ENCODE measurements at regions not wholly inside any gene's neighbourhood (a gene's known extent, or its start where the extent isn't known, plus 50 kb on each side); places are given as distances from the start of the nearest gene placed in this dataset.

DNA sequence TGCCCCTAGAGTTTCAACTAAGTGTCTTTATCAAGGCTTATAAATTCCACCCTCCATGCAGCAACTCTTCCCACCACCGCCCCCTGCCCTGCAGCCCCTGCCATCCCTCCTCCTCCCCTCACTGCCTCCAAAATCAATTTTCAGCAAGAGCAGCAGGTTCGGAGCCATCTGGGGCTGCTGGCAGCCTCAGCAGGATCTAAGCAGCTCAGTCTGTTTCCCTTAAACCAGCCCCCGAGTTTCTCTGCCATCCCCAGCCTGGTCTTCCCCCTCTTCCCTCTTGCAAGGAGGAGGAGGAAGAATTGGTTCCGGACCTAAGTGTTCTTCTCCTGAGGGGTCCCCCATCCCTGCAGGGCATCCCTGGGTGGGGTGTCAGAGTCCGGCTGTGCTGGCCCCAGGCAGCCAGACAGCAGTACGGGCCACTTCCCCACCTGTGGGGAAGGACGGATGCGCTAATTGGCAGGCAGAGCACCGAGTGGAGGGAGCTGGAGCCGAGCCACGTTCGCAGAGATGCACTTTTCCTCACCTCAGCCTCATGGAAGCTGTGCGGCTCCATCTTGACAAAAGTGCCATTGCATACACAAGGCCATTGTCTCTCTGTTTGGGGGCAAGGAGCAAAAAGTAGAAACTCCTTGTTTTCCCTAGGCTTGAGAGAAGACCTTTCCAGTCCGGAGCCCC, 189.3 kb downstream of the KCNA5 start:
- DNase-seq = no peak

DNA sequence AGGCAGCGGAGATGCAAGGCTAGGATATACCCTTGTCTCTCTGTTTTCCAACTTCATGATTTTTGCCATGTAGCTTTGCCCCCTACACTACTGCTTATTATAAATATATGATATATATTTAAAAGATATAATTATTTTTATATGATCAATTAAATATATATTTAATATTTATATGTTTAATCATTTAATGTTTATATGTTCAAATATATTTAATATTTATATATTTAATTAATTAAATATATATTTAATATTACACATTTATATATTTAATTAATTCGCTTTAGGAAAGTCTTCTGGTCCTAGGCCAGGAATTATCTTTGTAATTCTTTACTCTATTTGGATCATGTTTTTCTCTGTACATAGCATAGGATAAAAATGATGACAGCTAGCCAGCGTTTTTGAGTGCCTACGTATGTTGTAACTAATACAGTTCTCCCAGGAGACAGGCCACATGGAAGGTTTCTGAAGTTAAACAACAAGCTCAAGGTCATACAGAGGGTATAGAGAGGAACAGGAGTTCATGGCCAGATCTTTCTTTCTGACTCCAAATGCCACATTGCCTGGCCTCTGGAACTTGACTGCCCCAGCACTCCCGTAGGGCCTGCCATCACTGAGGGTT, 192.5 kb downstream of the KCNA5 start:
- no peak for DNase-seq

DNA sequence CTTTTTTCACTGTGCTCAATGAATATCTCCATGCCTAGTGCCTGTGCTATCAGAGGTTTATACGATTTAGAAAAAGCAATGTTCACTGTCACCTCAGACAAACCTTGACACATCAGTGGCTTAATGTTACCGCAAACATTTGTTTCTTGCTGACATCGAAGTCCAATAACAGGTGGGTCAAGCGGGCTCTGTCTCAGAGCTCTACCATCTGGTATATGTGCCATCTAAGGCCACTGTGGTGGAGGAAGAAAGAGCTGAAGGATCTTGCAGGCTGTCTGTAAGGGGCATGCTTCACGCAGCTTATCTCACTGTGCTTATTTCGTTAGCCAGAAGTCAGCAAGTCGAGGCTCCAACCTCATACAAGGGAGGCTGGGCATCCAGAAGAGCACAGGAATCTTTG, 189.5 kb upstream of the NTF3 start:
- DNase-seq = no peak

DNA sequence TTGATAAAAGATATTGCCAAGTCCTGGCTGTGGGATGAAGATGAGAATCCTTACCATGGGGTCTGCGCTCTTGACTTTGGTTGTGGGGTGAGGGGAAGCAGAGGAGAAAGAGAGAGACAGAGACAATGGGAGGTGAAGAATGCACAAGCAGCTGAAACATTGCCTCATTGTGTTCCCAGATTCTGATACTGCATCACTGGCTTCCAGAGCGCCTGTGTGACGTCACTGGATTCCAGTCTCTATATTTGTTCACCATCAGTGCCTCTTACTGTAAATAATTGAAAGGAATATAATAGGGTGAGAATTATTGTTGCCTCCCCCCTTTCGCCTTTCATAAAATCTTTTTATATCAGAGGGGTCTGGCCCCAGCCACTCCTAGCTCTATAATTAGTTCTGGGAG, 188.9 kb upstream of the NTF3 start:
- no peak for DNase-seq

- DNase-seq = no peak
These were observed 187.4 kb upstream of the NTF3 start for GRCh38 chr12:5244513-5244972.

- DNase-seq = no peak
These were observed 185.7 kb upstream of the NTF3 start for GRCh38 chr12:5246196-5246595.

GRCh38 chr12:5247144-5247543, 184.8 kb upstream of the NTF3 start:
- no peak for DNase-seq

GRCh38 chr12:5248230-5248629, 183.7 kb upstream of the NTF3 start:
- no peak for DNase-seq

DNA sequence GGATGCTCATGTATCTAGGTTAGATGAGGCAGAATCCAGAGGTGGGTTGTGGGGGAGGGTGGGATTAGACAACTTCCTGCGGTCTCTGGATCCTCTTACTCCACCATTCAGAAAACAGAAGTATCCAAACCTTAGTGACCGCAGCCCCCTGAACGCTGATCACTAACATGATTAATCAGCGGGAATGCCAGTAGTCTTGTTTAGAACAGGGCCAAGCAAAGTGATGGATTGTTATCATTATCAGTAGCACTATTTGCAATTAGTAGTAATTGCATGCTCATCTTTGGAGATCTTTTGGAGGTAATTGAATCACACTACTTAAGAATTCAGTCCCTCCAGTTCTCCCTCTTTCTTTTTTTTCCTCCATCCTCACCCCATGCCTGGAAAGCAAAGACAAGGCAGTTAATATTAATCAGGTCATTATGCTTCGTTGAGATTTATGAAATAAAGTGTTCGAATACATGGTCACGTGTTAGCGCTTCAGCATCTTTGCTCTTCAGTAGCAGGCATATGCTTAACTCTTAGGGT, 182.8 kb upstream of the NTF3 start:
- DNase-seq = no peak

DNA sequence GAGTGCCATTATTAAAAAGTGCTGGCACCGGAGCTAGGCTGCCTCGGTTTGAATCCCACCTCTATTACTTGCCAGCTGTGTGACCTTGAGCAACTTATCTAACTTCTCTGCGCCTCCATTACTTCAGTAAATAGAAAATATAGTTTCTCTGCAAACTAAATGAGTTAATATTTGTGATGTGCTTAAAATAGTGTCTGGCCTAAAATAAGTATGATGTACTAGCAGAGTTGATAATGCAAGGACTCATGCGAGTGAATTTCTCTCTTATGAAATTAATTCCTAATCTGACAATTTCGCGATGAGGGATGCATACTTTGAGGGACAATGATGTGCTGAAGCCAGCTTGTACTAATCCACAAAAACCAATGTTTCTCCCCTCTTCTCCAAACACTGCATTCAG, 180.8 kb upstream of the NTF3 start:
- DNase-seq = no peak

GRCh38 chr12:5251786-5252185, 180.1 kb upstream of the NTF3 start:
- DNase-seq = no peak

DNA sequence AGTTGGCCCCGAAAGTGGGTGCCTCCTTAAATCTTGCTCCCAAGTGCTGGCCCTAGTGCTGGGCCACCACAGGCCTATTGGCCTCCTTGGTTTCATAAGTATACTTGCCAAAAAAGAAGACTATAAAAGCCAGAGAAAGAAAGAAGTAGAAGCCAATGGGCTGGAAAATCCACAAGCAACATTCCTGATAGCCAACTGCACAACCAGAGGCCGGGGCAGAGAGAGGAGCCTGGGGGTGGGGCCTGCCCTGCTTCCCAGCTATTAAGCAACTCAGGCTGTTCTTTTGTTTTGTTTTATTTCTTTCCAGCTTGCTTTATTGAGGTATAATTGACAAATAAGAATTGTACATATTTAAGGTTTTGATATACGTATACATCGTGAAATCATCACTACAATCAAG, 177.2 kb upstream of the NTF3 start:
- no peak for DNase-seq

DNA sequence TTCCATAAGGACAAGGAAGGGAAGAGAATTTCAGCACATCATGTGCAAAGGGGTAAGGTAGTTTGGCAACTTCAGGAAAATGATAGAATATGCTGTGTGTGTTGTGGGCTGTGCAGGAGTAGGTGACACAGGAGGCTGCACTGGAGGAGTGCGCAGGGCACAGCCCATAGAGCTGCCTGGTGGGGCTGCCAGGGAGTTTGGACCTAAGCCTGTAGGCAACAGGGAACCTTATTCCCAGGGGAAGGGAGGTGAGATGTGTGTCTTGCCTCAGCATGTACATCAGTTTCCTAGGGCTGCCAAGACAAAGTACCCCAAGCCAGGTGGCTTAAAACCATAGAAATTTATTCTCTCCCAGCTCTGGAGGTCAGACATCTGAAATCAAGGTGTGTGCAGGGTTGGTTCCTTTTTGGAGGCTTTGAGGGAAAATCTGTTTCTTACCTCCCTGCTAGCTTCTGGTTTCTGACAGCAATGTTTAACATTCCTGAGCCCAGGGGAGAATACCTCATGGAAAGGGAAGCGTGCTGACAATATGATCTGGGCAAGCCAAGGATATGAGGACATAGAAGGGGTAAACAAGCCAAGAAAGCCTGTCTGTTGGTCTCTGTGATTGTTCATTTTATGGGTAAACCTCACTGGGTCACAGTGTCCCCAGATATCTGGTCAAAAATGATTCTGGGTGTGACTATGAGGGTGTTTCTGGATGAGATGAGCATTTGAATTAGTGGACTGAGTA, 174.0 kb upstream of the NTF3 start:
- no peak for DNase-seq

GRCh38 chr12:5258498-5258897, 173.4 kb upstream of the NTF3 start:
- DNase-seq = no peak

DNA sequence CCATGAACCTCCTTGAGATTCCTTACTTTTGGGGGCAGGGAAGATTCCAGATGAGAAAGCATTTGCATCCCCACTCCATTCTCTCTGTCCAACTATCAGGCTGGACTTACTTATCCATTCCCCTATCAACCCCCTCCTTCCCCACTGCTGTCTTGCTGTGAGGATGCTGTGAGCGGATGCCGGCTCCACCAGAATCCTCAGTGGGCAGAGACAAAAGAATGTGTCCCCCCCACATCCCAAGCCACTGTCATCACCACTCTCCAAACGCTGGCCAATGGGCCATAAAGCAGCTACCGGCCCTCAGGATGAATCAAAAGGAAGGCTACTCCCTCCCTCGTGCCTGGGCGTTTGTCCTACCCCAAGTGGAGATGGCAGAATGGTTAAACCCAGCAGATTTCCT, 173.0 kb upstream of the NTF3 start:
- DNase-seq = no peak

DNA sequence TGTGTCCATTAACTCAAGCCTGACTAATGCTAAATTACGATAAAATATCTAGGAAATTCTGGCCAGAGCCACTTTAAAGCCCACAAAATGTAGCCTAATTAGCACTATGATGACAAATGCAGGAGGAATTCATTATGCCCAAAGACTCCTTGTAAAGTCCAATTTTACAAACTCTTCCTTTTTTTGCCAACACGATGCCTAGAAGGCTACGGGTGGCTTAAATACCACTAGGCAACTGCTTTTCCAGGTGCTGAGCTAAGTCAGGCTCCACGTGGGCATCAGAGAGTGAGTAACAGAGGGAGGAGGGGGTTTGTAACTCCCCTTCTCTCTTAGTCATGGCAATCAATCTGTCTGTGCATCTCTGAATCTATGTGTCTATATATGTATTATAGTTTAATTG, 172.4 kb upstream of the NTF3 start:
- DNase-seq = no peak

- no peak for DNase-seq
These were observed 171.8 kb upstream of the NTF3 start for GRCh38 chr12:5260086-5260485.

DNA sequence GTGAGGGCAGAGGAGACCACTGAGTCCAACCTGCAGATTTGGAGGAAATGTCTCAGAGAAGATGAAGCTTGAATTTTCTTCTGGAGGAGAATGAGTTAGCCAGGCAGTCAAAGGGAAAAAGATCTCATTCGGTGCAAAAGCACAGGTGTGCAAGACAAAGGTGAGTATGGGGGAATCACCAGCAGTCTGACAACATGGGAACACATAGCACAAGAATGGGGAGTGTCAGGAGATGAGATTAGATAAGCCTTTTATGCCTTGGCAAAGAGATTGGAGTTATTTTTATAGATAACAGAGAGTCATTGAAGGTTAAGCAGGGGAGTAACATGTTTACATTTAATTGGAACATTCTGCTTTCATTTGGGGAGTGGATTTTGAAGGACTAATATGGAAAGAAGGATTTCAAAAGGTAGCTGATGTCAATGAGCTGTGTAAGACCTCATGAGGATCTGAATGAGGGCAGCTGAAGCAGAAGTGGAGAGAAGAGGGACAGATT, 171.3 kb upstream of the NTF3 start:
- no peak for DNase-seq

DNA sequence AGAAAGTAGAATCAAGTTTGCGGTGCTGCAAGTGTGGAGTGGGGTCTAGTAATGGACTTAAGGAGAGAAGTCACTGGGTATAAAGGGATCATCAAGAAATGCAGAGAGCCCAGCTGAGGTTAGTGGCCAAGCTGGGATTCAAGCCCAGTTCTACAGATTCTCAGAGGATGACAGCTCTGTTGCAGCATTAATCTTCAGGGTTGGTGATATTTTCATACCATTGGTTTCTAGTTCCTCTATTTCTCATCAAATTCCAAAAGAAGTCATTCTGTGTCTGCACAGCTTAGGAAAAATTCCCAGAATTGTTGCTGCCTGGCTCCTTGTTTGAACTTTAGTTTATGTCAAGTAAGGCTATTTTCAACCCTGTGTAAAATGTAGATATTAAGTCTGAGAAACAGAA, 169.5 kb upstream of the NTF3 start:
- no peak for DNase-seq

GRCh38 chr12:5262885-5263284, 169.0 kb upstream of the NTF3 start:
- no peak for DNase-seq

DNA sequence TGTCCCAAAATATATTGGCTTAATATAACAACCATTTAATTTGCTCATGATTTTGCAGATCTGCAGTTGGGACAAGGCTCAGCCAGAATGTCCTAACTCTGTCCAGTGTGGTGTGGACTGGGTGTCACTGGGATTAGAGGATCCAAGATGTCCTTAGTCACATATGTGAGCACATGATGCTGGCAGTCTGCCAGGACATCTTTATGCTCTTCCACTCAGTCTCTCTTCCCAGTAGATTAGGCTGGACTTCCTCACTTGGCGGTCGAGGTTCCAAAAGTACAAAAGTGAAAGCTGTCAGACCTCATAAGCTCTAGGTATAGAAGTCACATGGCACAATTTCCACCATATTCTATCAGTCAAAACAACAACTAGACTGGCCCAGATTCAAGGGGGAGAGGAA, 167.9 kb upstream of the NTF3 start:
- DNase-seq = no peak

- DNase-seq = no peak
These were observed 164.1 kb upstream of the NTF3 start for GRCh38 chr12:5267603-5268423.

Data from NCI-H748 treated with DMSO at 0.1 percent for 48 hours (cell line).